OCI-M1 (cell line): ENCODE measurements at regions not wholly inside any gene's neighbourhood (a gene's known extent, or its start where the extent isn't known, plus 50 kb on each side); places are given as distances from the start of the nearest gene placed in this dataset.

ENCODE experiments used
- DNase-seq: peaks from one replicate; lab custom pipeline; 2025; lab: John Stamatoyannopoulos, UW

DNA sequence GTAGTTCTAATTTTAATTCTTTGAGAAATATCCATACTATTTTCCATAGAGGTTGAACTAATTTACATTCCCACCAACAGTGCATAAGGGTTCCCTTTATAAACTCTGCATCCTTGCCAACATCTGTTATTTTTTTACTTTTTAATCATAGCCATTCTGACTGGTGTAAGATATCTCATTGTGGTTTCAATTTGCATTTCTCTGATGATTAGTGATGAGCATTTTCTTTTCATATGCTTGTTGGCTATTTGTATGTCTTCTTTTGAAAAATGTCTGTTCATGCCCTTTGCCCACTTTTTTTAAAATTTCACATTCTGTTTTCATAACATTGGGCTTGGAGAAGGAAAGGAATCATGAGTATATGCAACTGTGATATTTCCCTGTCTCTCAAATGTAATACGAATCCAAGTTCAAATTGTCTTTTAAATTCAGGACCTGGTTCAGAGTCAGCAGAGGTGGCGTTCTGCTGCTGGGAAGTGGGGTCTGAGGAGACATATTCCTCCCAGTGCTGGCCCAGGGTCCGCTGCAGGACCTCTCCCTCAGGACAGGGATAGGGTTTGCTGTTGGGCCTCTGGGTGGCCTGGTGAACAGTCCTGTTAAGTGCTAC lies 81.2 kb upstream of the ETV6 start:
- DNase-seq: no peak

DNA sequence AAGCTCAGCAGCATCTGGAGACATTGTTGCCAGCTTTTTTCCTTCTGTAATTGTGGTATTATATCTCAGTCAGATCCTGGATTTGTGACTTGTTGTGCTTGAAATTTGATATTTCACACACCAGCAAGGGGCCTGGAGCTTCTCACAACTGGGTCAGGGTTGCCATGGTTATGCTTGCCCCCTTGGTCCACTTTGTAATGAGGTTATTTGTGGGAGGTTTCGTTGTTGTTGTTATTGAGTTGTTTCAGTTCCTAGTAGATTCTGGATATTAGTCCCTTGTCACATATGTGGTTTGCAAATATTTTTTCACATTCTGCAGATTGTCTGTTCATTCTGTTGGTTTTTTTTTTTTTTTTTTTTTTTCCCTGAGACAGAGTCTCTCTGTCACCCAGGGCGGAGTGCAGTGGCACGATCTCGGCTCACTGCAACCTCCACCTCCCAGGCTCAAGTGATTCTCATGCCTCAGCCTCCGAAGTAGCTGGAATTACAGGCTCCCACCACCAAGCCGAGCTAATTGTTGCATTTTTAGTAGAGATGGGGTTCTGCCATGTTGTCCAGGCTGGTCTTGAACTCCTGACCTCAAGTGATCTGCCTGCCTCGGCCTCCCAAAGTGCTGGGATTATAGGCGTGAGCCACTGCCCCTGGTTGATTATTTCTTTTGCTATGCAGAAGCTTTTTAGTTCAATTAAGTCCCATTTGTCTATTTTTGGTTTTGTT lies 80.6 kb upstream of the ETV6 start:
- DNase-seq: no peak

DNA sequence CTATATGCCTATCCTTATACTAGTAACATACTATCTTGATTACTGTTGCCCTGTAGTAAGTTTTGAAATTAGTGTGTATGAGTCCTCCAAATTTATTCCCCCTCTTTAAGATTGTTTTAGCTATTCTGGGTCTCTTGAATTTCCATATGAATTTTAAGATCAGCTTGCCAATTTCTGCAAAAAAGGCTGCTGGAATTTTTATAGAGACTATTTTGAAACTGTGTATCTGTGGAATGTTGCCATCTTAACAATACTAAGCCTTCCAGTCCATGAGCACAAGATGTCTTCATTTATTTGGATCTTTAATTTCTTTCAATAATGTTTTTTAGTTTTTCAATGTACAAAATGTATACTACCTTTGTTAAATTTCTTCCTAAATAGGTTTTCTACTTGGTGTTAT lies 79.8 kb upstream of the ETV6 start:
- DNase-seq: no peak

DNA sequence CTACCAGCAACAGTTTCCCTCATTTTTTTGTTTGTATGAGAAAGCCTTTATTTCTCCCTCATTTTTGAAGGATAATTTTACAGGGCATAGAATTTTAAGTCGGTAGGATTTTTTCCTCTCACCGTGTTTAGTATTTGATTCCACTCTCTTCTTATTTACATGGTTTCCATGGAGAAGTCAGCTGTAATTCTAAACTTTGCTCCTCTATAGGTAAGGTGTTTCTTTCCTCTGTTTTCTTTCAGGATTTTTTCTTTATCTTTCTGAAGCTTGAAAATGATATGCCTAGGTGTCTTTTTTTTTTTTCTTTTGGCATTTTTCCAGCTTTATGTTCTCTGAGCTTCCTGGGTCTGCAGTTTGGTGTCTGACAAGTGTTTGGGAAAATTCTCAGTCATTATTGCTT lies 75.6 kb upstream of the ETV6 start:
- DNase-seq: no peak

DNA sequence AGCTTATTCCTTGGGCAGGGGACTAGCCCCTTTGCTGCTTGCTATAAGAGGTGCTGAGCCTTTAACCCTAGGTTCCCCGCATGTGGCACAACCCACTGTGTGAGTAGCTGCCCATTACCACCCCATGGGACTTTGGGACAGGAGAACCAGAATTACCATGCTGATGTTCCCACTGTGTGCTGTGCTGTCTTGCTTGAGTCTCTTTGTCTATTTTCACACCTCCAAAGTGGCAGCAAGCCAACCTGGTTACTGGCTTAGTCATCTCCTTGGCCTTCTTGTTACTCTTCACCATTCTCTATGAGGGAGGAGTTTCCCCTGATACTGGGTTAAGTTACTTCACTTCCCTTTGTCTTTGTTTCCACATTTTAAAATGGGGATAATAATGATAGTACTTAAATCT lies 73.4 kb upstream of the ETV6 start:
- DNase-seq: no peak

DNA sequence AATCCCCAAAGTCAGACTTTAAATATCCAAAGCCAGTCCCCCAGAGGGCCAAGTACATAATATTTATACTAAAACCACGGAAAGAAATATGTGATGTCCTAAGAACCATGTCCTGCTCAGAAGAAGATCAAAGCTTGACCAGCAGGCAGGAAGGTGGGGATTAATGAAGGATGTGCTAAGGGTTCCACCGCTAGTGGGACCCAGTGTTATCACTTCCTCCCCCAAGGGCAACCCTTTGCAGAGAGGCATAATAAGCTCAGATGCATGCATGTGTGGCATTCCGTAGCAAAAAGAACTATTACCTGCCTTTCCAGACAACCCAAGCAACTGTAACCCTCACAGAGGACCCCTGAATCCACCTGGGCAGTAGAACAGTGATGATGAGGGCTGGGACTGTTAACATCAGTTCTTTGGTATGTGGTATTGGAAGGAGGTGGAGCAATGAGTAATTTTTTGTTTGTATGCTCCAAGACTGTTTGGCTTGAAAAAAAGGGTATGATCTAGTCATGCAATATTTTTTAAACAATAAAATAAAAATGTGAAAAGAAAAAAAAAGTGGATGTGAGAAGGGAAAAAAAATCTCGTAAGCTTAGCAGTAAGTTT lies 71.7 kb upstream of the ETV6 start:
- DNase-seq: no peak

DNA sequence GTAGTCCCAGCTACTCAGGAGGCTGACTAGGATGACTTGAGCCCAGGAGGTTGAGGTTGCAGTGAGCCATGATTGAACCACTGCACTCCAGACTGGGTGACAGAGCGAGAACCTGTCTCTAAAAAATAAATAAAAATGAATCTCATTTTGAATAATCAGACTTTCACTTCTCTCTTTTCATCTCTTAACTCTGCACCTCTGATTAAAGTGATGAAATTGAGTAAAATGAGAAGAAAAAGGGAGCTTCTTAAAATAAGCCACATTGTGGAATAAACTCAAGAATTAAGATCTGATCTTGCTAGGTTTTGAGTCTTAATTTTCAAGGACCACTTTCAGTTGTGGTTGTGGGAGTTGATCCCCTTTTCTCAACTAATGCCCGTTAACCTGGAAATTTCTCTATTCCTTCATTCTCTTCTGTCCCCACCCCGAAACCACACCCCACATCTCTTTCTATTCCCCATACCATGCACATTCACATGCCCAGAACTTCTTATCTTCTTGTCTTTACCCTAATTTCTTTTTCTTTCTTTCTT lies 70.9 kb upstream of the ETV6 start:
- no peak for DNase-seq

DNA sequence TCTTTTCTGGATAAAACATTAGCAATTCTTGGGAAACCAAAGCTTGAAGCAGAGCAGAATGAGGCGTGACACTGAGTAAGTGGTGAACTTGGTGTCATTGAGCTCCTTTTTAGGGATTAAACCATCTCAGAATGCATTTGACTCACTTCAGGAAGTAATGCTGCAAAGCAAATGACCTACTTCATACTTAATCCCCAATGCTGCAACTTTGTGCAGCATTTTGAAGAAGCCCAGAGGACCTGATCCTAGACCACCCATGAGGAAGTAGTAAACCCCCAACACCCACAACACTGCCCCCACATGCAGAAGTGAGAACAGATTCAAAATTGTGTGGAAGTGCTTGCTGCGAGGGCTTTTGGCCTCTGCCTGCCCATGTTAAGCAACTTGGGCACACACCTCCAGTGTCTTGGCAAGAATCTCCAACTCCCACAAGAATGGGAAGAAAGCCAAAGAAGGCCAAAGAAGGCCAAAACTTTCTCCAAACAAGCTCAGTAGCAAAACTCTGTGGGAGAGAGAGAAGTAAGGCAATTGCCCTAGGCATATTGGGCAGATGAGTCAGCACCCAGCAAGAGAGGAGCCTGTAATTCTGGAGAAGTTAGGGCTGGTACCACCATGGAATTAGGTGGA lies 69.2 kb upstream of the ETV6 start:
- no peak for DNase-seq

DNA sequence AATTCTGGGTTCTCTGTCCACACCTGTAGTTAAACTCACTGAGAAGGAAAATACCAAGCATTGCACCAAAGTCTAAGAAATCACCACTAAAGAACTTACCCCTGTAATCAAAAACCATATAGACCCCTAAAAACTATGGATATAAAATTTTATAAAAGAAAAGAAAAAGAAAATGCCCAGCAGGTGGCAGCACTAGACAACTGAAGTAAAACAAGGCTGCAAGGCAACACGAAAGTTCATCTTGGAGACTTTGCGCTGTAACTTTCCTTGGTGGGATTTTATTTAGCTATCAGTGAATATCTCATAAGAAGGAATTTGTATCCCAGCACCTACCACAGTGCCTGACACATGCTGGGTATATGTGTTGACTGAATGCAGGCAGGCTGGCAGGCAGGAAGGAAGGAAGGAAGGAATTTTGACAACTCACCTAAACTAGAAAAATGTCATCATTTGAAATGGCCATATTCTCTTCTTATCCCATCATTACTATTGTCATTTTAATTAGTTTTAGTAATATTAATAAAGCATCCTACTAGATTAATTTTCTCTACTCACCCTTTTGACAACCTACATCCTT lies 68.2 kb upstream of the ETV6 start:
- DNase-seq: peak; percentile 81

DNA sequence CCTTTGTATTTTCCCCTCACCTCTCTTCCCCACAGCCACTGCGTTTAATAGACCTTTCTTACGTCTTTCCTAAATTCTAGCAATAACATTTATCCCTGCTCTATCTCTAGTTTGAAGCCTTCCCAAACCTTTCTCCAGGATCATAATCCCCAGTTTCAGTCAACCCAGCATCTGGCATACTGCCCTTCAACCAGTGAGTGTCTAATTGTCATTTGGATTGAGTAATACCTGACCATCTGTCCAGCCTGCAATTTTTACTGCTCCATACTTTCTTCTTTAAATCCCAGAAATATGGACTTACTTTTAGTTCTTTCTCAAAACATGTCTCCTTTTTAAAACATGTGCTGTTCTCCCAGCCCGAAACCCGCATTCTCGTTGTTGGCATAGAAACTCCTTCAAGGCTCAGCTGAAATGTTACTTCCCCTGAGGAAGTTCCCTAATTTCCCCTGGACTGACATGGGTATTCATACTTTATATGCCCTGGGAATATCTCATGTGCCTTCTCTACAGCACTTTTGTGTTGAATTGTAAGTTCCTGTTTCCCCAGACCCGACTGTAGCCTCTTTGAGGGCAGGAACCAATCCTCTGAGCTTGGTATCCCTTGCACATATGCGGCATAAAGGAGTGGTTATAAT lies 65.1 kb upstream of the ETV6 start:
- no peak for DNase-seq

DNA sequence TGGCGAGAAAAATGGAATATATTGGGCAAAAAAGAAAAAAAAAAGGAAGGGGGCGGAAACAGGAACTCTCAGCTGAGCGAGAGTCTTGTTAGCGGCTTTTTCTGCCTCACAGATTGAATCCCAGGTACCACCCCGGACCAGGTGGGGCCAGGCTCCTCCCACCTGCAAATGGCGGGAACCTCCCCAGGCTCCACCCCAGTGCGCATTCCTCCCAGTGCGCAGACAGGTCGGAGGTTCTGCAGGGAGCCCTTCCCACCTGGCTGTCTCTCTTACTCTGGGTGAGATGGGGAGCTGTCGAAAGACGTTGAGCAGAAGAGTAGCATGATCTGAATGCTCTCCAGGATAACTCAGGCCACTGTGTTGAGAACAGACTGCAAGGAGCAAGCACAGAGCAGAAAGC lies 57.0 kb upstream of the ETV6 start:
- no peak for DNase-seq

DNA sequence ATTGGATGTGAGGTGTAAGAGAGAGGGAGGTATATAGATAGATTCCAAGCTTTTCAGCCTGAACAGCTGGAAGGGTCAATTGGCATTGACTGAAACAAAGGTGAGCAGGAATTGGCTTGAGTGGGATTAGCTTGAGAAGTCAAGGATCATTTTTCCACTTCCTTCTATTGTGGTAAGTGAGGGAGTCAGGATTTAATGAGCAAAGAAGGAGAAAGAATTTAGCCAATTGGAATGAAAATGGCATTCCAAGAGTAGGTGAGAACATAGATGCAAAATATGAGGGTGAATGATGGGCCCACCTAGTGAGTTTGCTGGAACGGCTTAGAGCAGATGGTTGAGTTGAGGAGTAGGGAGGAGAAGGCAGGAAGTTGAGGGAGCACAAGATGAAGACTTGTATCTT lies 56.5 kb upstream of the ETV6 start:
- no peak for DNase-seq

DNA sequence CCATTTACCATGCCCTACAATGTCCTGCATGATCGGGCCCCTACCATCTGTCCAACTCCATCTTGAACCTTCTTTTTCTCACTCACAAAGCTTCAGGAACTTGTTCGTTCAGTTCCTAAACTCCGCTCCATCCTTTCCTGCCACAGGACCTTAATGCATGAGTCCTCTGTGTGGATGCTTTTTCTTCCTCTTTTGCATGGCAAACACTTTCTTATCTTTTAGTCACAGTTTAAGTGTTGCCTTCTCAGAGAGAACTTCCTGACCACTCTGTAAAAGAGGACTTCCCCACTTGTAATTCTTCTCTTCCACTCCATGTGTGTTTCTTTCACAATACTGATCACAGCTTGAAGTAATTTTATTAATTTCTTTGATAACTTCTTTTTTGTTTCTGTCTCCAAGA lies 54.4 kb upstream of the ETV6 start:
- peak; percentile 63 for DNase-seq

DNA sequence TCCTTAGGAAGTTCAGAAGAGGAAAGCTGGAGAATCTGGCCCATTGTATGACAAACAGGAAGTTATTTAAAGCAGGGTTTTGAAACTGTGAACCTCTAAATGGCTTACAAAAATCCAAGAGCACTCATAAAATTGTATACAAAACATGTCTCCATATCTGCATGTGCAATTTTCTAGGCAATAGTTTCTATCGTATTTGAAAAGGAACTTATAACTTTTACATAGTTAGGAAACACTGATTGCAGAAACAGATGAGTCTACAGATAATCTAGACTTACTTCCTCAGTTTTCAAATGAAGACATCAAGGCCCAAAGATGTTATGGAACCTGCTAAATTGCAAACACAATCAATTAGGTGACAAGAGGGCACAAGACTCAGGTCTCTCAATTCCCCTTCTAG lies 53.3 kb upstream of the ETV6 start:
- no peak for DNase-seq

DNA sequence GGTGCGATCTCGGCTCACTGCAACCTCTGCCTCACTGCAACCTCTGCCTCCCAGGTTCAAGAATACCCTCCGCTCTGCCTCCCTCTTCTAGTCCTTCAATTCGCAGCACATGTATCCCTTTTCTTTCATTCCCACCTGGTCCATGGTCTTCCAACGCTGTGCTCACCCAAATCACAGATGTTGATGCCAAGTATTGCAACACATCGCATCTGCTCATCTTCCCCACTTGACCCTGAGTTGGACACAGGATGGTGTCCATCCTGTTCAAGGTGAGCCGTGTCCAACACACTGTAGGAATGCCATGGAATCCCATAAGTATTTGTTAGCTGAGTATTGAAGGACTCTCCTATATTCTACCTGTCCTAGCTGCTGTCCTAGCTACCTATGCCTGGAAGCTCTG lies 50.6 kb upstream of the ETV6 start:
- DNase-seq: no peak
